HG02981 (cell line): ENCODE measurements at regions not wholly inside any gene's neighbourhood (a gene's known extent, or its start where the extent isn't known, plus 50 kb on each side); places are given as distances from the start of the nearest gene placed in this dataset.
"Not testable (repeated sequence)": the region's sequence is repeated elsewhere in the genome, so short reads cannot be mapped to it uniquely, and the experiment has no call there.

ENCODE experiments used
- ATAC-seq: cut with Tn5 transposase; IDR thresholded peaks from one replicate; pipeline ENCODE4 v1.9.1; 2021; ENCODE audit warnings: mild to moderate bottlenecking, moderate library complexity; ENCODE audit not compliant: unreplicated experiment

- ATAC-seq, result no peak
These were observed 93.0 kb upstream of the KCTD7 start for GRCh38 chr7:66535414-66536329.

GRCh38 chr7:66537380-66537779 is 91.3 kb upstream of the KCTD7 start:
- no peak for ATAC-seq

GRCh38 chr7:66537876-66538275 is 90.8 kb upstream of the KCTD7 start:
- no peak for ATAC-seq

GRCh38 chr7:66539264-66539623 is 89.4 kb upstream of the KCTD7 start:
- no peak for ATAC-seq

DNA sequence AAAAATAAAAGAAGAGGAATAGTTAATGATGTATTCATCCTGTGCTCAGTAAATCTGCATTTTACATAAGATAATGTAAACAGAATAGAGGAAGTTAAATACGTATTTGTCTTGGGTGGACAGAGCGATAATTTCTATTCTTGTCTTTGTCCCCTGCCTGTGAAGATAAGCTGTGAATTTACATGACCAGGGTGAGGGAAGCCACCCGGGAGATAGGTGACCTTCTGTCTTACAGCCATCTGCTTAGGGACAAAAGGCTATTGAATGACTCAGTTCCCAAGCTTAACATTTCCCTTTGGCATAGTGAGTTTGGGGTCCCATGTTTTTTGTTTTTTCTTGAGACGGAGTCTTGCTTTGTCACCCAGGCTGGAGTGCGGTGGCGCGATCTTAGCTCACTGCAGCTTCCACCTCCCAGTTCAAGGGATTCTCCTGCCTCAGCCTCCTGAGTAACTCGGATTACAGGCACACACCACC is 88.7 kb upstream of the KCTD7 start:
- no peak for ATAC-seq

GRCh38 chr7:66542049-66542448 is 86.6 kb upstream of the KCTD7 start:
- no peak for ATAC-seq

GRCh38 chr7:66542528-66543269 is 86.0 kb upstream of the KCTD7 start:
- ATAC-seq, result no peak

- no peak for ATAC-seq
These were observed 79.2 kb upstream of the KCTD7 start for GRCh38 chr7:66549466-66549865.

DNA sequence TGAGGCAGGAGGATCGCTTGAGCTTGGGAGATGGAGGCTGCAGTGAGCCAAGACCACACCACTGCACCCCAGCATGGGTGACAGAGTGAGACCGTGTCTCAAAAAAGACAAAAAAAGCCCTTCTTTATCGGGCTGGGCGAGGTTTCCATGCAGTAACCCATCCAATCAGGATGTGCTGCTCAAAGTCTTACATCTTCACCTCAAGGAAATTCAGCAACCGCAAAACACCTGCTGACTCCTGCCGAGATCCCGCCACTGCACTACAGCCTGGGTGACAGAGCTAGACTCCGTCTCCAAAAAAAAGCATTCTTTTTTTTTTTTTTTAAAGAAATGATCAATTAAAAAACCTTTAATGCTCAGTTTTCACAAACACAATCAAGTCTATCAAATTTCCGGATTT is 75.7 kb upstream of the KCTD7 start:
- ATAC-seq, result no peak

- ATAC-seq, result not testable (repeated sequence)
These were observed 75.0 kb upstream of the KCTD7 start for GRCh38 chr7:66553675-66554074.

DNA sequence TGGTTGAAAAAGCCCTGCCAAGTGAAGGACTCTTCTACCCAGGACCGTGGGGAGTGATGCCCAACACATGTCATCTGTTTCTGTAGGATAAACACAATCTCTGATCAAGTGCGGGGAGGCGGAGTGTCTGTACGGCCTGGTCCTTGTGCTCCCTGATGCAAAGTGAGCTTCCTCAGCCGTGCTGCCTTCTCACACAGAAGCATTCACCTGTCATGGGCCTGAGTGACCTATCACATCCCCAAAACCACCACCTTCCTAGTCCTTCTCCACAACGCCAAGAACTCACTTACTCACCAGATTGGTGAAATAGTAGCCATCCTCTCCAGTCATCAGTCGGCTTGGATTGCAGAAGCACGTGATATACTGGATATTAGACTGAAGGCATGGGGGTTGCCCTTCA is 74.4 kb upstream of the KCTD7 start:
- not testable (repeated sequence) for ATAC-seq

DNA sequence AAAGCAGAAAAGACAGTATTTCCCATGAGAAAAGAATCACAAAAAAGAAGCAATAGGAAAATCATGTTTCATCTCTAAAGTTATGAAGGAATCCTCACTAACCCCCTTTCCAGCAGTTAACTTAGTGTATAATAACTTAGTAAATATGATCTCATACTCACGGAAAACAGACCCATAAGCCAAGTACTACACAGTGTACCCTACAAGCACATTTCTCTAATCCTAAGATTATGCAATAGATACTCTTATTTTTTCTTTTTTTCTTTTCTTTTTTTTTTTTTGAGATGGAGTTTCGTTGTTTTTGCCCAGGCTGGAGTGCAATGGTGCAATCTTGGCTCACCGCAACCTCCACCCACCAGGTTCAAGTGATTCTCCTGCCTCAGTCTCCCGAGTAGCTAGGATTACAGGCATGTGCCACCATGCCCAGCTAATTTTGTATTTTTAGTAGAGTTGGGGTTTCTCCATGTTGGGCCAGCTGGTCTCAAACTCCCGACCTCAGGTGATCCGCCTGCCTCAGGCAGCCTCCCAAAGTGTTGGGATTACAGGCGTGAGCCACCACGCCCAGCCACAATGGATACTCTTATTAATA is 73.7 kb upstream of the KCTD7 start:
- ATAC-seq, result not testable (repeated sequence)

DNA sequence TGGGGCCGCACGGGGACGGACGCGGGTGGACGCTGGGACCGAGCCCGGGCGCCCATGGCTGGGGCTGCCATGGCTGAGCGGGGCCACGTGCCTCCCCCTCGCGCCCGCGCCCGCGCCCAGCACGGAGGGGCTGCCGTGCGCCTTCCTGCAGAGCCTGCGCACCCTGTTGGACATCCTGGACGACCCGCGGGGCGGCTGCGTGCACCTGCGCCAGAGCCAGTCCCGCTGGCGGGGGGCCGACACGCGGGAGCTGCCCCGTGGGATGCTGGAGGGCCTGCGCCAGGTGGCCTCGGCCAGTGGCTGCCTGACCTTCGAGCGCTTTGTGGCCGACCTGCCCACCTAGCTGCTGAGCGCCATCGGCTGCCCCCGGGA is 72.5 kb upstream of the KCTD7 start:
- no peak for ATAC-seq

DNA sequence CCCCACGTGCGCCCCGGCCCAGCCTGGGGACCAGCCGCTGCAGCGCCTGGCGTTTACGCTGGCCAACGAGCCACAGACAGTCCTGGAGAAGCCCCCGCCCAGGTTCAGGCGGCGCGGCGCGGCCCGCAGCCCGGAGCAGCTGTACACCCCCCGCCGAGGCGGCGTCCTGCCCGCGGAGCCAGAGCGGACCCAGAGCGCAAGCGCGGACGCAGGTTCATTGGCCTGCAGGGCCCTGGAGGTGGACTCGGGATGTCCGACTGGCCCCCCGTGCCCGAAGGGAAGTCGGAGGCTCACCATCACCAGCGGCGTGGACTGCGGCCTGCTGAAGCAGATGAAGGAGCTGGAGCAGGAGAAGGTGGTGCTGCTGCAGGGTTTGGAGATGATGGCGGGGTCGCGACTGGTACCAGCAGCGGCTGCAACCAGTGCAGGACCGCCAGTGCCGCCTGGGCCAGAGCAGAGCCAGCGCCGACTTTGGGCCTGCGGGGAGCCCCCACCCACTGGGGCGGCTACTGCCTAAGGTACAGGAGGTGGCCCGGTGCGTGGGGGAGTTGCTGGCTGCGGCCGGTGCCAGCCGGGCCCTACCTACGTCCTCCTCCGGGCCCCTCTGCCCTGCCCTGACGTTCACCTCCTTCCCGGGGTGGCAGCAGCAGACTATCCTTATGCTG is 72.0 kb upstream of the KCTD7 start:
- ATAC-seq, result no peak

GRCh38 chr7:66557214-66558200 is 71.2 kb upstream of the KCTD7 start:
- peak; percentile 50 for ATAC-seq

DNA sequence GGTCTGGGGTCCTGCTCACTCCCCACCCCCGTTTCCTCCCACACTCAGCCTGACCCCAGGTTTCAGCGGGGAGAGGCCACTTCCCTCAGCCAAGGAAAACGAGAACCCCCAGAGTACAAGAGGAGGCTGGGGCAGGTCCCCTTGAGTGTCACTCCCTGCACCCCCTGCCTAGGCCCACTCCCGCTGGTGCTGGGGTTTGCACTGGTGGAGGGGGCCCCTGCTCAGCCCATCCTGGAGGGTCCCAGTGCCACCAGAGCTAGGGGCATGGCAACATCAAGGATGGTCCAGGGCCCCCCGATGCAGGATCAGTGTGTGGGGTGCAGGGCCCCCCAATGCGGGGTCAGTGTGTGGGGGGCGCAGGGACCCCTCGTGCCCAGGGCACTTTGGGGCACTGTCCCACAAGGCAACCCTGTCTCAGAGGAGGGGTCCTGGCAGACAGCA is 70.5 kb upstream of the KCTD7 start:
- no peak for ATAC-seq

- no peak for ATAC-seq
These were observed 69.8 kb upstream of the KCTD7 start for GRCh38 chr7:66558660-66559465.

DNA sequence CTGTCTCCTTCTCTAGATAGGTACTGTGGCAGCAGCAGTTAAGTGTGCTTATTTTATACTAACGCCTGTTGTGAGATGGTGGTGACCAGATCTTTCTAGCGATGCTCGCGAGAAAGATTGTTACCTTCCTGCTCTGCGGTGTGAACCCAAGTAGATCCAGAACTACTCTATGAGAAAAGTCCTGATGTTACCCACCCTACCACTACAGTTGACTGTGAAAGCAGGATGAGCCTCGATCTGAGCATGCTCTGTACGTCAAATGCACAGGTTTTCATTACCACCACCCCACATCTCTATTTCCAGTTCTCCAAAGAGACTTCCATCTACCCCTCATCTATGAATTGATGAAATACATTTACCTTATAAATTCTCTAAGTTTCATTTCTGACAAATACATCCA is 64.6 kb upstream of the KCTD7 start:
- ATAC-seq, result no peak

DNA sequence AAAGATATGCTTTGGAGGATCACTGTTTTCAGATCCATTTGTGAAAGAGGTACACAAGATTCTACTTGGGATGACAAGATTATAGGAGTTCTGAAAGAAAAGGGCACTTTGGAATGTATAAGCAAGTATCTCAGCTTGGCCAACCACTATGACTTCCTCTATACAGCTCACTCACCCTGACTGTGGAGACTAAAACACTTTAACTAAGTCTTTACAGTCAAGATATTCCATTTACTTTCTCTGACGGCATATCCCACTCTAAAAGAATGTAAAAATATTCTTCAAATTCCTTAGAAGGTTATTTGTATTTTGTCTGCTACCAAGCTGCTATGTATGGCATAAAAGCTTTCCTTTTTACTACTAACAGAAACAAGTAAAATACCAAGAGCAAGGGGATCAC is 58.5 kb upstream of the KCTD7 start:
- not testable (repeated sequence) for ATAC-seq
